ENCODE measurements at regions not wholly inside any gene's neighbourhood (a gene's known extent, or its start where the extent isn't known, plus 50 kb on each side); places are given as distances from the start of the nearest gene placed in this dataset.

DNA sequence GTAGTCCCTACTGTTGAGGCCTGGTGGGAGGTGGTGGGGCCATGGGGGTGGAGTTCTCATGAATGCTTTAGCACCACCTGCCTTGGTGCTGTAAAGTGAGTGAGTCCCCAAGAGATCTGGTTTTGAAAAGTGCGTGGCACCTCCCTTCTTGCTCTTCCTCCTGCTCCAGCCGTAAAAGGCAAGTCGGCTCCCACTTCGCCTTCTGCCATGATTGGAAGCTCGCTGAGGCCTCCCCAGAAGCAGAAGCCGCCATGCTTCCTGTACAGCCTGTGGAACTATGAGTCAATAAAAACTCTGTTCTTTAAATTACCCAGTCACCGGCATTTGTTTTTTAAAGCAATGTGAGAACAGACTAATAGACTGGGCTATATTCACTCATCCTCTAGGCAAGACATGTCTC, 141.3 kb upstream of the ALKAL2 start:
- intact Hi-C loops (cut with micrococcal nuclease; ENCODE audit: unreplicated experiment), result no loop called here
- FAIRE-seq (no peak), ATAC-seq (no peak), DNase-seq (ENCODE audit: low read depth, low spot score) (no peak)
- Histone ChIP-seq H3K9me3 (replicated peaks; ENCODE audit: control insufficient read depth, insufficient read depth, low read length) (no peaks in the 10 kb centered on the region), H2AFZ (ENCODE audit: control insufficient read depth, low read depth, low read length) (no peak overlapping the region), H4K20me1 (ENCODE audit: control insufficient read depth, insufficient read depth) (no peaks in the 10 kb centered on the region), H3K79me2 (ENCODE audit: control insufficient read depth, insufficient read depth, low read length) (no peaks in the 10 kb centered on the region), H3K9ac (ENCODE audit: control insufficient read depth, insufficient read depth, low read length) (no peak overlapping the region), H3K27ac (ENCODE audit: control insufficient read depth, insufficient read depth) (no peak overlapping the region), H3K4me3 (no peak overlapping the region), H3K27me3 (replicated peaks in 1 of 2; ENCODE audit: control insufficient read depth in 2 of 2, insufficient read depth in 2 of 2, low read length in 1 of 2) (no peaks in the 10 kb centered on the region; a peak in 1 of 4 replicates), H3K4me2 (ENCODE audit: control insufficient read depth, insufficient read depth) (no peak overlapping the region), H3K4me1 (ENCODE audit: control insufficient read depth, insufficient read depth, low read length) (no peaks in the 10 kb centered on the region), H3K36me3 (ENCODE audit: control insufficient read depth in 2 of 2, insufficient read depth in 2 of 2, low read length in 1 of 2) (no peaks in the 10 kb centered on the region)
- in situ Hi-C loops (cut with MboI), result no loop called here
- TF ChIP-seq HCFC1 (IDR thresholded peaks at IDR 0.05; ENCODE audit: low read length) (no peak), SMC3 (IDR thresholded peaks at IDR 0.05; ENCODE audit: borderline replicate concordance, low read length) (no peak), JUND (IDR thresholded peaks at IDR 0.05; ENCODE audit: low read depth, low read length) (no peak), MLLT1 (IDR thresholded peaks at IDR 0.05) (no peak), FOS (IDR thresholded peaks at IDR 0.05; ENCODE audit: borderline replicate concordance, extremely low read depth, insufficient read length) (no peak), SIN3A (IDR thresholded peaks at IDR 0.05; ENCODE audit: low read depth, low read length) (no peak), KLF5 (IDR thresholded peaks at IDR 0.05; ENCODE audit: partially characterized antibody) (no peak), ASH2L (IDR thresholded peaks at IDR 0.05; ENCODE audit: borderline replicate concordance, low read depth) (no peak)
- TF ChIP-seq, protein P1, sequence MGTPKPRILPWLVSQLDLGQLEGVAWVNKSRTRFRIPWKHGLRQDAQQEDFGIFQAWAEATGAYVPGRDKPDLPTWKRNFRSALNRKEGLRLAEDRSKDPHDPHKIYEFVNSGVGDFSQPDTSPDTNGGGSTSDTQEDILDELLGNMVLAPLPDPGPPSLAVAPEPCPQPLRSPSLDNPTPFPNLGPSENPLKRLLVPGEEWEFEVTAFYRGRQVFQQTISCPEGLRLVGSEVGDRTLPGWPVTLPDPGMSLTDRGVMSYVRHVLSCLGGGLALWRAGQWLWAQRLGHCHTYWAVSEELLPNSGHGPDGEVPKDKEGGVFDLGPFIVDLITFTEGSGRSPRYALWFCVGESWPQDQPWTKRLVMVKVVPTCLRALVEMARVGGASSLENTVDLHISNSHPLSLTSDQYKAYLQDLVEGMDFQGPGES (IDR thresholded peaks at IDR 0.05), result no peak
- ChIA-PET POLR2A (no interaction called here), CTCF (no interaction called here), SMC1A (ENCODE audit: uncharacterized antibody, unreplicated experiment) (no interaction called here), RAD21 (ENCODE audit: unreplicated experiment) (no interaction called here)
- WGBS (ENCODE audit: insufficient coverage, insufficient replicate concordance, low lambda C conversion rate, missing lambda C conversion rate), result 49% methylated on average over 7 of the region's 7 CpGs
- BruUV-seq (replicated peaks), result no TSS peak

Measured in GM12878 (cell line).